ENCODE measurements at regions not wholly inside any gene's neighbourhood (a gene's known extent, or its start where the extent isn't known, plus 50 kb on each side); places are given as distances from the start of the nearest gene placed in this dataset.

DNA sequence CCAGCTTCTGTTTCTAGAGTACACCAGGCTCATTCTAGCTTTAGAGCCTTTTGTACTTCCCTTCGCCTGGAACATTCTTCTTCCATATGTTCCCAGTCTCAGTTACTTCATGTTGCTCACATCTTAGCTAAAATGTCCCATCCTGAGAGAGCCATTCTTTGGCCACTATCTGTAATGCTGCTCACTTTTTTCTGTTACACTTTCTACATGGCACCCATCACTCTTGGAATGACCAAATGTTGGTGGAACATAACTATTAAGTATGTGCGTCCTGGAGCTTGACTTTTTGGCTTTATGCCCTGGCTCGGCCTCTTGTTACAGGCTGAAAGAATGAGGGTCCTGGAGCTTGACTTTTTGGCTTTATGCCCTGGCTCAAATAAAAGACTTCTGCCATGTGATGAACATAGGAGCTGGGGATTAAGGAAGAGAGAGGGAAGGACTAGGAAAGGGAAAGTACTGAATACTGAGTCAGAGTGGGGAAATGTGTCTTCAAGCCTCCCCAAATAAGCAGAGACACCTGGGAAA lies 442.9 kb upstream of the ATP2B1 start:
- DNase-seq (ENCODE audit: low spot score) (no peak), ATAC-seq (ENCODE audit: insufficient number of reproducible peaks, low FRiP score, low read depth) (no peak)
- Histone ChIP-seq H3K27me3 (replicated peaks; ENCODE audit: insufficient read depth) (no peaks in the 10 kb centered on the region), H3K36me3 (no peaks in the 10 kb centered on the region), H3K4me3 (no peak overlapping the region), H3K4me1 (ENCODE audit: control insufficient read depth in 1 of 2, low read depth in 2 of 2) (no peaks in the 10 kb centered on the region), H3K27ac (no peak overlapping the region), H3K9me3 (no peaks in the 10 kb centered on the region)
- TF ChIP-seq, protein P1, sequence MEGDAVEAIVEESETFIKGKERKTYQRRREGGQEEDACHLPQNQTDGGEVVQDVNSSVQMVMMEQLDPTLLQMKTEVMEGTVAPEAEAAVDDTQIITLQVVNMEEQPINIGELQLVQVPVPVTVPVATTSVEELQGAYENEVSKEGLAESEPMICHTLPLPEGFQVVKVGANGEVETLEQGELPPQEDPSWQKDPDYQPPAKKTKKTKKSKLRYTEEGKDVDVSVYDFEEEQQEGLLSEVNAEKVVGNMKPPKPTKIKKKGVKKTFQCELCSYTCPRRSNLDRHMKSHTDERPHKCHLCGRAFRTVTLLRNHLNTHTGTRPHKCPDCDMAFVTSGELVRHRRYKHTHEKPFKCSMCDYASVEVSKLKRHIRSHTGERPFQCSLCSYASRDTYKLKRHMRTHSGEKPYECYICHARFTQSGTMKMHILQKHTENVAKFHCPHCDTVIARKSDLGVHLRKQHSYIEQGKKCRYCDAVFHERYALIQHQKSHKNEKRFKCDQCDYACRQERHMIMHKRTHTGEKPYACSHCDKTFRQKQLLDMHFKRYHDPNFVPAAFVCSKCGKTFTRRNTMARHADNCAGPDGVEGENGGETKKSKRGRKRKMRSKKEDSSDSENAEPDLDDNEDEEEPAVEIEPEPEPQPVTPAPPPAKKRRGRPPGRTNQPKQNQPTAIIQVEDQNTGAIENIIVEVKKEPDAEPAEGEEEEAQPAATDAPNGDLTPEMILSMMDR (IDR thresholded peaks at IDR 0.05): no peak

DNA sequence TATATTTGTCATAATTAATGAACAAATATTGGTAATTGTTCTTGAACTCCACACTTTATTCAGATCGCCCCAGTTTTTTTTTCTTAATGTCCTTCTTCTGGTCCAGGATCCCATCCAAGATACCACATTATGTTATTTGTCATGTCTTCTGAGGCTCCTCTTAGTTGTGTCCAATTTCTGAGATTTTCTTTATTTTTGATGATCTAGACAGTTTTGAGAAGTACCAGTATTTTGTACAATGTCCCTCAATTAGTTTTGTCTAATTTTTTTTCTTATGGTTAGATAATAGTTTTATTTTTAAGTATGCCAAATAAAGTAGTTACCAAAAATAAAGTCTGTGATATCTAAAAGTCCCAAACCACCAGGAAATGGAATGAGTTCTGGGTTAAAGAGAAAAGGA lies 440.8 kb upstream of the ATP2B1 start:
- no peak for ATAC-seq (ENCODE audit: insufficient number of reproducible peaks, low FRiP score, low read depth)

DNA sequence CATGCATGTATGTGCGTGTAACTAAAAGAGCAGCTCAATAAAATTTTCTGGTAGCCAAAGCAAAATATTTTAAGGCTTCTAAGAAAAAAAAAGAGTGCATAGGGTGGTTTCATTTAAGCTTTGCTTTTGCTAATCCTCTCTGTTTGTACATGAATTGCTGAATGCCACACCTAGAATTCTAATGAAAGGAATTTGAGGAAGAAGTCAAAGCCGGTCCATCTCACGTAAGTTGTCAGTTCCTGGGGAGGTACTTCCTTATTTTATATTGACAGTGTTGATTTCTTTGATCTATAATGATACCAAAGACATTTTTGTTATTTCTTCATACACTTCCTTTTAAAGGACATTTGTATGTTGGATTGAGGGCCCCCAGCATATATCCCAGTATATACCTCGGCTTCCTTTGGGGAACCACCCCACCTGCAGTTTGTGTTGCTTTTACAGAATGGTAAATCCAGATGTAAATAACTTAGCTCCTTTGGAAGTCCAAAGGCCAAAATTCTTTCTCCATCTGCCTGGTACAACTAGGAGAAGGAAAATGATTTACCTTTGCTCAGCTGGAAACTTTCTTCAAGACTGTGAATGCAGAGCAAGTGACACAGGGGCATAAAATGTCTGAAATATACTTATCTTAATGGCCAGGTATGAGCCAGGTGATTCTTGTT lies 420.9 kb upstream of the ATP2B1 start:
- TF ChIP-seq, protein P1 (IDR thresholded peaks at IDR 0.05): no peak
- Histone ChIP-seq H3K4me1 (ENCODE audit: control insufficient read depth in 1 of 2, low read depth in 2 of 2) (no peaks in the 10 kb centered on the region), H3K4me3 (no peak overlapping the region), H3K27ac (no peak overlapping the region), H3K36me3 (no peaks in the 10 kb centered on the region), H3K9me3 (no peaks in the 10 kb centered on the region), H3K27me3 (replicated peaks; ENCODE audit: insufficient read depth) (no peaks in the 10 kb centered on the region)
- DNase-seq (ENCODE audit: low spot score) (no peak), ATAC-seq (ENCODE audit: insufficient number of reproducible peaks, low FRiP score, low read depth) (no peak)

More for the DNA sequence above, 440.8 kb upstream of the ATP2B1 start:
- TF ChIP-seq, protein P1 (IDR thresholded peaks at IDR 0.05): no peak
- Histone ChIP-seq H3K4me1 (ENCODE audit: control insufficient read depth in 1 of 2, low read depth in 2 of 2) (no peaks in the 10 kb centered on the region), H3K4me3 (no peak overlapping the region), H3K9me3 (no peaks in the 10 kb centered on the region), H3K36me3 (no peaks in the 10 kb centered on the region), H3K27me3 (replicated peaks; ENCODE audit: insufficient read depth) (no peaks in the 10 kb centered on the region), H3K27ac (no peak overlapping the region)
- DNase-seq (ENCODE audit: low spot score): no peak

DNA sequence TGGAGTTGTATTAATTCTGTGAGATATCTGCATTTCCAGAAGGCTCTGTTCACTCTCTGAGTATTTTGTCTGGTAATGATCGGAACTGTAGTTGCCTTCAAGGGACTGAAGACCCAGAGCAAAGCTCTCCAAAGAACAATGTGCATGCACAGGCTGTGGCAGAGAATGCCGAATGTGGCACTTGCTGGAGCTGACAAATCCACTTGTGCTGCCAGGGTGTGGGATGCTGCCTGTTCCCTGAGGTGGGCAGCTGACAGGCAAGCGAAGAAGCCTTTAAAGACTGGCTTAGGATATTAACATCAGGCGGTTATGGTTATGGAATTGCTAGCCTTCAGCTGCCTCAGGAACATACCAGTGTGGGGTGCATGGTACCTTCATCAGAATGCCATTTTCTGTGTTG lies 419.9 kb upstream of the ATP2B1 start:
- no peak for ATAC-seq (ENCODE audit: insufficient number of reproducible peaks, low FRiP score, low read depth)
- no peaks in the 10 kb centered on the region for H3K27me3 ChIP-seq (replicated peaks; ENCODE audit: insufficient read depth)

DNA sequence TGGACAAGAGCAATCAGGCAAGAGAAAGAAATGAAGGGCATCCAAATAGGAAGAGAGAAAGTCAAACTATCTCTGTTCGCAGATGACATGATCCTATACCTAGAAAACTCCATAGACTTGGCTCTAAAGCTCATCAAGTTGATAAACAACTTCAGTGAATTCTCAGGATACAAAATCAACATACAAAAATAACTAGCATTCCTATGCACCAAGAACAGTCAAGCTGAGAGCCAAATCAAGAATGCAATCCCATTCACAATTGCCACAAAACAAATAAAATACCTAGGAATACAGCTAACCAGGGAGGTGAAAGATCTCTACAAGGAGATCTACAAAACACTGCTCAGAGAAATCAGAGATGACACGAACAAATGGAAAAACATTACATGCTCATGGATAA lies 417.5 kb upstream of the ATP2B1 start:
- Histone ChIP-seq H3K4me3 (no peak overlapping the region), H3K27ac (no peak overlapping the region), H3K27me3 (replicated peaks; ENCODE audit: insufficient read depth) (no peaks in the 10 kb centered on the region), H3K36me3 (no peaks in the 10 kb centered on the region), H3K4me1 (ENCODE audit: control insufficient read depth in 1 of 2, low read depth in 2 of 2) (no peaks in the 10 kb centered on the region), H3K9me3 (peaks cover 4% of the 10 kb centered on the region)
- TF ChIP-seq, protein P1 (IDR thresholded peaks at IDR 0.05): no peak
- ATAC-seq (ENCODE audit: insufficient number of reproducible peaks, low FRiP score, low read depth) (no peak), DNase-seq (ENCODE audit: low spot score) (no peak)

More for the DNA sequence above, 419.9 kb upstream of the ATP2B1 start:
- Histone ChIP-seq H3K4me3 (no peak overlapping the region), H3K9me3 (no peaks in the 10 kb centered on the region), H3K36me3 (no peaks in the 10 kb centered on the region), H3K4me1 (ENCODE audit: control insufficient read depth in 1 of 2, low read depth in 2 of 2) (no peaks in the 10 kb centered on the region), H3K27ac (no peak overlapping the region)
- no peak for DNase-seq (ENCODE audit: low spot score)
- TF ChIP-seq, protein P1 (IDR thresholded peaks at IDR 0.05): no peak
